Activated naive CD8-positive, alpha-beta T cell treated with anti-CD3 and anti-CD28 coated beads for 36 hours (primary cell): ENCODE measurements at regions not wholly inside any gene's neighbourhood (a gene's known extent, or its start where the extent isn't known, plus 50 kb on each side); places are given as distances from the start of the nearest gene placed in this dataset.
"Not testable (repeated sequence)": the region's sequence is repeated elsewhere in the genome, so short reads cannot be mapped to it uniquely, and the experiment has no call there.

ENCODE experiments used
- DNase-seq: peaks from one replicate; pipeline ENCODE4 v3.0.0; 2021
- H3K27ac Mint-ChIP-seq: one replicate; pipeline ENCODE4 v1.8.0; 2022; ENCODE audit warnings: mild to moderate bottlenecking, moderate library complexity, mixed read lengths
- H3K27me3 Mint-ChIP-seq: one replicate; pipeline ENCODE4 v1.8.0; 2022; ENCODE audit warnings: mild to moderate bottlenecking, mixed read lengths
- H3K36me3 Mint-ChIP-seq: one replicate; pipeline ENCODE4 v1.8.0; 2021; ENCODE audit warnings: mild to moderate bottlenecking, mixed read lengths
- H3K4me1 Mint-ChIP-seq: one replicate; pipeline ENCODE4 v1.8.0; 2021; ENCODE audit warnings: mixed read lengths
- H3K4me3 Mint-ChIP-seq: one replicate; pipeline ENCODE4 v1.8.0; 2022; ENCODE audit warnings: mild to moderate bottlenecking, moderate library complexity, mixed read lengths
- H3K9me3 Mint-ChIP-seq: one replicate; pipeline ENCODE4 v1.8.0; 2022; ENCODE audit warnings: mixed read lengths

DNA sequence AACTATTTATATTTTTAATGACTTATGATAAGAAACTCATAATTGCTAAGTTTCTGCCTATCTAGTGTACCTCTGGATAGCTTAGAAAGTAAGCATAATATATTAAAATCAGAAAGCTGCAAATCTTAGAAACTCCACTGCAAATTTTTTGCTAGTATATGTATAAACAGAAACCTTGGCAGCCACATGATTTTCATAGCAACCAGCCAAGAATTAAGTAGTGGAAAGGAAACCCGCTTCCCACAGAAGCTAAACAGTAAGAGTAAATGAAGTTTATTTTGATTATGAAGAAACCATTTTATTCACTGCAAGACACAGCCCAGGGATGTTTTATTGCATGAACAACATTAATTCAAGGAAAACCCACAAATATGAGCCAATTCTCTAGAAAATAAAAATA lies 872.5 kb upstream of the ADGRL3 start:
- no peaks in the 10 kb centered on the region for H3K27me3 Mint-ChIP-seq

DNA sequence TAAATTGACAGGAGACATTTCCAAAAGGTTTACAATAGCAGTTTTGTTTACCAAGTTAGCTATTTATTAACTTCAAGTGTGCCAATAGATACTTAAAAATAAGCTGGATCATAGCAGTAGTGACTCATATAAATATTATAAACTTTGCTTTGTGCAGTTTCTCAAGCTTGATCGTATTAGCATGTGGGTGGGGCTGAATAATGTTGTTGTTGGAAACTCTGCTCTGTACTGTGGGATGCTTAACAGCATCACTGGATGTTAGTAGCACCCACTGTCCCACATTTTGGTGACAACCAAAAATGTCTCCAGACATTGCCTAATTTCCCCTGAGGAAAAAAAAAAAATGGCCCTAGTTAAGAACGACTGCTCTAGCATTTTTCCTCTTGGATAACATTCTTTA lies 855.2 kb upstream of the ADGRL3 start:
- no peak for DNase-seq
- no peak overlapping the region for H3K27ac Mint-ChIP-seq

More for the DNA sequence above, 872.5 kb upstream of the ADGRL3 start:
- Mint-ChIP-seq H3K27ac (no peak overlapping the region), H3K36me3 (no peaks in the 10 kb centered on the region), H3K9me3 (peaks cover 2% of the 10 kb centered on the region), H3K4me1 (no peaks in the 10 kb centered on the region), H3K4me3 (no peak overlapping the region)
- DNase-seq, result no peak

DNA sequence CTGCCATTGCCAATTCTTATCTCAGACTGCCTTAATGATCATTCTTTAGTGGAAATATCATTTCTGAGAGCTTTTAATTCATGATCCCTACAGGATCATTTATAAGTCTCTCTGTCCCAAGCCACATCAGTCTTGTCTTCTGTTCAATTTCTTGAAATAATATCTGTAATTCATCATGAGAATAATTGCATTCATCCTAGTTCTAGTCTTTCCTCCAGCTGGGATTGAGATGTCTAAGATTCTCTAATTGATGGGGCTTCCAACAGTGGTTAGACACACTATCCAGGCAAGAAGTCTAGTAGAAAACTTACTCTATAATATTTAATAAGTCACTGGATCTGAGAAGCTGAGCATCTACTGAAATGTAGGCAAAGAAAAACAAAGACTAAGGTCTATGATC lies 854.7 kb upstream of the ADGRL3 start:
- no peaks in the 10 kb centered on the region for H3K27me3 Mint-ChIP-seq
- no peaks in the 10 kb centered on the region for H3K4me1 Mint-ChIP-seq
- no peak overlapping the region for H3K4me3 Mint-ChIP-seq
- H3K9me3 Mint-ChIP-seq, result peaks cover 4% of the 10 kb centered on the region
- no peak overlapping the region for H3K27ac Mint-ChIP-seq
- H3K36me3 Mint-ChIP-seq, result no peaks in the 10 kb centered on the region
- DNase-seq, result no peak

More for the DNA sequence above, 855.2 kb upstream of the ADGRL3 start:
- H3K4me1 Mint-ChIP-seq, result no peaks in the 10 kb centered on the region
- no peaks in the 10 kb centered on the region for H3K27me3 Mint-ChIP-seq
- peaks cover 4% of the 10 kb centered on the region for H3K9me3 Mint-ChIP-seq
- H3K36me3 Mint-ChIP-seq, result no peaks in the 10 kb centered on the region
- no peak overlapping the region for H3K4me3 Mint-ChIP-seq

DNA sequence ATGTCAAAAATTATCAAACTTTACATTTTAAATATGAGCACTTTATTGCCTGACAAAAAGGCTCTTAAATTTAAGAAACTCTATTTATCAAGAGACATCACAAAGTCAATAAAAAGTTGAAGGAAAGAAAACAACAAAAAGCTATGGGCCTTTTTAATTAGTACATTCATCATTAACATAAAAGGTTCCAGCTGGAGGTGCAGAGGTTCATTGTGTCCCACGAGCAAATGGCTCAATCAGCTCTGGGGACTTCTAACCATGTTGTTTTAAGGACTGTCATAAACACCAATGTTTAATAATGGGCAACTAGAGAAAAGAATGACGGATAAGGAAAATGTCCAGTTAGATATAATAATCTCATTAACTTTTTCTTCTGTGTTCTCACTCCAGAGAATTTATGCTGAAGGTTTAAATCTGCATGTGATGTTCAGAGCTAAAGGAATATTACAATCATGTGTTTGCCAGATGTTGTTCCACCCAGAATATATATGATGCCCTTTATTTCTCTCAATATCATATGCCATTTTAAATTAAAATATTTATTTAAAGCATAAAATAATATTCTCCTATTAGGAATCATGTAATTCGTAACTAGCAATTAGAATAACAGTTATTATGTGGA lies 840.3 kb upstream of the ADGRL3 start:
- Mint-ChIP-seq H3K27me3 (no peaks in the 10 kb centered on the region), H3K4me1 (no peaks in the 10 kb centered on the region), H3K36me3 (no peaks in the 10 kb centered on the region), H3K9me3 (peaks cover 8% of the 10 kb centered on the region), H3K27ac (no peak overlapping the region), H3K4me3 (no peak overlapping the region)
- DNase-seq, result no peak

DNA sequence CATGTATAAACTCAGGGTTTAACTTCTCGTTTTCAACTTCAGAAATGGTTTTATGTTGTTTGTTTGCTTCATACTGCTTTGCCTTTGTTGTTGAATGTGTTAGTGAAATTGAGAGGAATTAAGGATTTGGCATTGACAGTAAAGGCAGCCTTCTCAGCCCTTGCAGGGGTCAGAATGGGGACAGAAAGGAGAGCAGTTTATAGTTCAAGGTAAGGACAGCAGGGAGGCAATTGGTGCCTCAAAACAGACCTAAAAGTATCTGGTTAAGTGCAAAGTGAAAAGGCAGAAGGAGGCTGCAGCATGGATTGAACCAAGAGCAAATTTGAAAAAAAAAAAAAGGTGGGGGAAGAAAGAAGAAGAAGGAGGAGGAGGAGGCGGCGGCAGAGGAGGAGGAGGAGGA lies 835.0 kb upstream of the ADGRL3 start:
- Mint-ChIP-seq H3K36me3 (no peaks in the 10 kb centered on the region), H3K27me3 (no peaks in the 10 kb centered on the region), H3K27ac (no peak overlapping the region), H3K4me3 (no peak overlapping the region), H3K4me1 (no peaks in the 10 kb centered on the region), H3K9me3 (peaks cover 11% of the 10 kb centered on the region)
- no peak for DNase-seq

DNA sequence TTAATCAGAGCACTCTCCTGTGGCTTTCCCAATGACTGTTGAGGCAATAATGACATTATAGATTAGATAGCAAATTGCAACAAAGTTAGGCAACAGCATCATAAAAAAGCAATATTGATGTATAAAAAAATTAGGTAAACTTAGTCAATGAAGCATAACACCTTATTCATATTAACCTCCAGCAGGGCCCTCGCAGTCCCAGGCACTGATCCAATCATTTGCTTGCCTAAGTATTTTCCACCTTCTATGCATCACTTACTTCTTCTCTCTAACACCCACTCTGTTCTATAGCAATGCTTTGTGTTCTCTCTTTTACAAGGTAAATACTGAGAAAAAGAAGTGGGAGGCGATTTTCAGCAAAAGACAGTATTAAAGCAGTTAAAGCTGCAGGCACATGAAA lies 833.5 kb upstream of the ADGRL3 start:
- Mint-ChIP-seq H3K9me3 (peaks cover 9% of the 10 kb centered on the region), H3K36me3 (no peaks in the 10 kb centered on the region), H3K4me1 (no peaks in the 10 kb centered on the region), H3K4me3 (no peak overlapping the region), H3K27me3 (no peaks in the 10 kb centered on the region), H3K27ac (no peak overlapping the region)
- no peak for DNase-seq

DNA sequence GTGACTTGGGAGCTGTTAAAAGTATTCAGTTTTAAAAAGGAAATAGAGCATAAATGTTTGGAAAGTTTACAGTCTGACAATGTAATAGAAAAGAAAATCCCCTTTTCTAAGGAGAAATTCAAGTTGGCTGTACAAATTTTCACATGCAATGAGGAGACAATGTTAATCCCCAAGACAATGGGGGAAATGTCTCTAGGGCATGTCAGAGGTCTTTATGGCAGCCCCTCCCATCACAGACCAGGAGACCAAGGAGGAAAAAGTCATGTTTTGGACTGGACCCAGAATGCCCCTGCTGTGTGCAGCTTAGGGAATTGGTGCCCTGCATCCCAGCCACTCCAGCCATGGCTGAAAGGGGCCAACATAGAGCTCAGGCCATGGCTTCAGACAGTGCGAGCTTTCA lies 831.1 kb upstream of the ADGRL3 start:
- DNase-seq, result no peak

DNA sequence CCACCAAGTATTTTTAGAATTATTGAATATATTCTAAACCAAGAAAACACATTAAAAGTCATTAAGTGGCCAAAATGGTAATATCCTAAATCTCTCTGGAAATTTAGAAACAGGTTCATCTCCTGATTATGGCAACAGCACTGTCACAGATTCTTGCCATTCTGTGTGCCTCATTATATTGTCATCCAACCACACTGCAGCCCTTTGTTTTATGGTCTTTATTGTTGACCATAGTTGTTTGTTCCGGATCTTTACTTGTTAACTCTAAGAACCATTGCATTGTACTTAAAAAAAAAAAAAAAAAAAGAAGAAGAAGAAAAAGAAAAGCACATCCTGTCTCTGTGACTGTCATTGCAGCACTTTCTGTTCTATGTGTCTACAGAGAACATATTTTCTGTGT lies 822.1 kb upstream of the ADGRL3 start:
- no peaks in the 10 kb centered on the region for H3K27me3 Mint-ChIP-seq
- no peak overlapping the region for H3K27ac Mint-ChIP-seq
- H3K36me3 Mint-ChIP-seq, result no peaks in the 10 kb centered on the region
- no peak for DNase-seq
- no peak overlapping the region for H3K4me3 Mint-ChIP-seq
- no peaks in the 10 kb centered on the region for H3K4me1 Mint-ChIP-seq
- peaks cover 6% of the 10 kb centered on the region for H3K9me3 Mint-ChIP-seq

More for the DNA sequence above, 831.1 kb upstream of the ADGRL3 start:
- Mint-ChIP-seq H3K4me1 (no peaks in the 10 kb centered on the region), H3K4me3 (no peak overlapping the region), H3K27me3 (no peaks in the 10 kb centered on the region), H3K27ac (no peak overlapping the region), H3K36me3 (no peaks in the 10 kb centered on the region), H3K9me3 (peaks cover 9% of the 10 kb centered on the region)

DNA sequence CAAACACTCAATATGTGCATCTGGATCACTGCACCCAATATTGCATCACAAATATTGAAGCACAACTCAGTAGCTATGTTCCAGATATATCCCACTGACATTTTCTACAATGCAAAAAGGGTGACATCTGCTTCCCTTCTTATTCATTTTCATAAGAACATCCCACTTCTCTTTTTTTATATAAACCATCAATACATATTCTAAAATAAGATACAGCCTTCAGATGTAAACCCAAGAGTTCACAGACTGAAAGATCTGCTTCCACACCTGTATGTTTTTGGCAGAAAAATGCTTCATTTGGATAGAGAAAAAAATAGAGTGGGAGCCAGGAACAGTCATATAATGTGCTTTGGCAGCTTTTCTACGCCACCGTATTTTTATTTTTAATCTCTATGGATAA lies 815.6 kb upstream of the ADGRL3 start:
- no peak for DNase-seq
- no peaks in the 10 kb centered on the region for H3K27me3 Mint-ChIP-seq
- H3K27ac Mint-ChIP-seq, result no peak overlapping the region
- peaks cover 20% of the 10 kb centered on the region for H3K9me3 Mint-ChIP-seq
- H3K4me1 Mint-ChIP-seq, result no peaks in the 10 kb centered on the region
- H3K4me3 Mint-ChIP-seq, result no peak overlapping the region
- H3K36me3 Mint-ChIP-seq, result no peaks in the 10 kb centered on the region

DNA sequence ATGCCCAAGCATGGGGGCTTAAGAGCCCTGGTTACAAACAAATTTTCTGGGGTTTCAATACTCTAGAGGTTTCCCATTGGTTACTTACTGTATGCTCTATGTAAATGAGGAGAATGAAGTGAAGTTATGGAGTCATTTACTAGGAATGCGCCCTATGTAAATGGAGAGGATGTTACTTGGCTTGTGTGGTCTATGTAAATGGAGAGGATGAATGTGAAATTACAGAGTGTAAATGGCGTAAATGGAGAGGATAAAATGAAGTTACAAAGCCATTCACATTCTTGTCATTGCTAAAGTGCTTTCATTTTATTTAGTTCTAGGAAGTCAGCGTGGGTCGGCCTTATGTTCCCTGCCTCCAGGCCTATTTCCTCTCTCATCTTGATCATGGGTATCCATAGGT lies 810.5 kb upstream of the ADGRL3 start:
- no peak for DNase-seq
- Mint-ChIP-seq H3K36me3 (no peaks in the 10 kb centered on the region), H3K27ac (no peak overlapping the region), H3K4me3 (no peak overlapping the region), H3K9me3 (peaks cover 16% of the 10 kb centered on the region), H3K27me3 (no peaks in the 10 kb centered on the region), H3K4me1 (no peaks in the 10 kb centered on the region)

DNA sequence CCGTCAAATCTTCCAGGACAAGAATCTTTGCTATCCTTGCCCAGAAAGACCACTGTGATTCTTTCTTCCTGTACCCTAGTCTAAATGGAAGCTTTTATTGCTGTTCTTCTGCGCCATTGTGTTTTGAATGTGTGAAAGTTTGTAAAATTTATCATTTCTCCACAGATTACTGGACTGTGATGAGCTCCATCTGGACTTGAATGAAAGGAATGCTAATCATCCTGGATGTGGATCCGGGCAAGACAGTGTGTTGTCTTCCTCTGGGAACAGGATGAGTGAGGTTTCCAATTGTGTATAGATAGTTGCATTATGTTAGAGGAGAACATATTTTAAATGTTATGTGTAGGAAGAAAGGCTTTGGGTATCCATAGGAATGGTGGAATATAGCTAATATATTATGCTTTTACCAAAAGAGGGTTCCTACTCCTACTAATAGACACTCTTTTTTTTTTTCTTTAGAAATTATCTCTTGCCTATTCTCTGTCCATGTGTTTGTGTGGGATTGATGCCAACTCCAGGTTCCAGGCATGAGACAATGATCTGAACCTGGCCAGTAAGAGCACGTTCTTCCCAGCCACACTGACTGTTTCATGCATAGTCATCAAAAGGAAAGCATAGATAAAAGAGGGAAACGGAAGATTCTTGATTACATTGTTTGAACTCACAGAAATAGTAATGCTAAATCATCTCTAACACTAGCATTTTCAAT lies 803.6 kb upstream of the ADGRL3 start:
- H3K36me3 Mint-ChIP-seq, result no peaks in the 10 kb centered on the region
- DNase-seq, result no peak
- H3K27ac Mint-ChIP-seq, result no peak overlapping the region
- H3K9me3 Mint-ChIP-seq, result peaks cover 14% of the 10 kb centered on the region
- no peaks in the 10 kb centered on the region for H3K27me3 Mint-ChIP-seq
- no peak overlapping the region for H3K4me3 Mint-ChIP-seq
- H3K4me1 Mint-ChIP-seq, result no peaks in the 10 kb centered on the region

DNA sequence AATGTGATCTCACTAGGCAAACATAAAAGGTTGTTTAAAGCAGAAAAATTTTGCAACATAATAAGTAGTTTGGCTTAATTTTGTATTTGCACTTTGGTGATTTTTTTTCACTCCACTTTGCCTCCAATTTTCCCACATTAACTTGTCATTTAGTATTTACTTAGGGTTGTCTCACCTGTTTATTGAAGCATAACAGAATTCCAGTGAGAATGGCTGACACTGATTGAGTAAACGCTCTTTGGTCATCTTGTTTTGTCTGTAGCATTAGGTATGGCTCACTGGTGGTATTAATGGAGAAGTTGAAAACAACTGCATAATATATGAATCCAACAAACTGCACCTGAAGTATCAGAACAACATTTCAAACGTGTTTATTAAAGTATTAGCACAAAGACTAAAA lies 799.5 kb upstream of the ADGRL3 start:
- H3K27ac Mint-ChIP-seq, result no peak overlapping the region
- H3K9me3 Mint-ChIP-seq, result peaks cover 14% of the 10 kb centered on the region
- no peaks in the 10 kb centered on the region for H3K4me1 Mint-ChIP-seq
- H3K36me3 Mint-ChIP-seq, result no peaks in the 10 kb centered on the region
- H3K27me3 Mint-ChIP-seq, result no peaks in the 10 kb centered on the region
- no peak overlapping the region for H3K4me3 Mint-ChIP-seq
- DNase-seq, result no peak

DNA sequence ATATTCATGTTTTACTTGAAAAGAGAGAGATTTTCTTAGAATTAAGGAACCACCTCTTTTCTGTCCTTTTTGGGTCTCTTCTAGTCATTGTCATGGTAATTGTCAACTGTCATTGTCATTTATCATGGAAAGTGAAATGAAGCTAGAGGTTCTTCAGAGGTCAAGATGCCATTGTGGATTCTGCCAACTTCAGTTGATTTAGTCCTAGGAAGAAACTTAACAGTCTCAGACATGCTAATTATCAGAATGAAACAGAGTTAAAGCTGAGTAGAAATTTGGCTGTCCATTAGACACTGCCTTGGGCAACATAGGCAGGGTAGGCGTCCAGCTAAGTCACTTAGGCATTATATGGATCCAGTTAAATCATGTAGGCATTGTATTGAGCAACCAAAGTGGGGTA lies 796.1 kb upstream of the ADGRL3 start:
- no peak for DNase-seq
- Mint-ChIP-seq H3K27me3 (no peaks in the 10 kb centered on the region), H3K4me1 (no peaks in the 10 kb centered on the region), H3K9me3 (peaks cover 13% of the 10 kb centered on the region), H3K36me3 (no peaks in the 10 kb centered on the region), H3K4me3 (no peak overlapping the region), H3K27ac (no peak overlapping the region)

DNA sequence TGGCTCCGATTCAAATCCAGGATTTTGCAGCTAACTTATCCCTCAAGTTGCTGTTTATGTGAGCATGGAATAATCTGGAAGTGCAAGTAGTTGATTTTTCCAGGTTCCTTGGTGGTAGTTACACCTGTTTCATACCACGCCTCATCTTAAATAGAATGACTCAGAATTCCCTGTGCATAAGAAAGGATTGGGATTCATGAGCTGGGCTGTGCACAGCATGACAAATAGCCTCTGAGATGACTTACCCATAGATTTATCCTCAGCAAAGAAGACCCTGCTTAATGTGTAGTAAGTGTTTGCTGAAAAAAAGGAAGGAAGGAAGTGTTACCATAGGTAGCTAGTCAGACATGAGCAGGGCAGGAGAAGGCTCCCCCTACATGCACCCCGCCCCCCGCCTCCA lies 777.7 kb upstream of the ADGRL3 start:
- no peaks in the 10 kb centered on the region for H3K27me3 Mint-ChIP-seq
- H3K4me3 Mint-ChIP-seq, result no peak overlapping the region
- H3K4me1 Mint-ChIP-seq, result no peaks in the 10 kb centered on the region
- peaks cover 7% of the 10 kb centered on the region for H3K9me3 Mint-ChIP-seq
- H3K36me3 Mint-ChIP-seq, result no peaks in the 10 kb centered on the region
- no peak for DNase-seq
- no peak overlapping the region for H3K27ac Mint-ChIP-seq

DNA sequence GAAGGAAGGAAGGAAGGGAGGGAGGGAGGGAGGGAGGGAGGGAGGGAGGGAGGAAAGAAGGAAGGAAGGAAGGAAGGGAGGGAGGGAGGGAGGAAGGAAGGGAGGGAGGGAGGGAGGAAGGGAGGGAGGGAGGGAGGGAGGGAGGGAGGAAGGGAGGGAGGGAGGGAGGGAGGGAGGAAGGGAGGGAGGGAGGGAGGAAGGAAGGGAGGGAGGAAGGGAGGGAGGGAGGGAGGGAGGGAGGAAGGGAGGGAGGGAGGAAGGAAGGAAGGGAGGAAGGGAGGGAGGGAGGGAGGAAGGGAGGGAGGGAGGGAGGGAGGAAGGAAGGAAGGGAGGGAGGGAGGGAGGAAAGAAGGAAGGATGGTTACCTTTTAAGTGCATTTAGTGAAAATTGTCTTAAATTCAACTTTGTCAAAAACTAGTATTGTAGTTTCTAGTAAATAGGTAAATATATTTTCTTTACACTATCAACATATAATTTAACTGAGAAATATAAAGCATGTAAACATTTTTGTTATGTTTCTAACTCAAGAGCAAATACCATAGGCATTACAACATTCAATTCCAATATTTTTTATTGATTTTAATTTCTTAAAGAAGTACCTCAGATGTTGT lies 776.4 kb upstream of the ADGRL3 start:
- not testable (repeated sequence) for H3K4me3 Mint-ChIP-seq, DNase-seq, H3K27me3 Mint-ChIP-seq, H3K4me1 Mint-ChIP-seq, H3K9me3 Mint-ChIP-seq, H3K36me3 Mint-ChIP-seq, H3K27ac Mint-ChIP-seq

DNA sequence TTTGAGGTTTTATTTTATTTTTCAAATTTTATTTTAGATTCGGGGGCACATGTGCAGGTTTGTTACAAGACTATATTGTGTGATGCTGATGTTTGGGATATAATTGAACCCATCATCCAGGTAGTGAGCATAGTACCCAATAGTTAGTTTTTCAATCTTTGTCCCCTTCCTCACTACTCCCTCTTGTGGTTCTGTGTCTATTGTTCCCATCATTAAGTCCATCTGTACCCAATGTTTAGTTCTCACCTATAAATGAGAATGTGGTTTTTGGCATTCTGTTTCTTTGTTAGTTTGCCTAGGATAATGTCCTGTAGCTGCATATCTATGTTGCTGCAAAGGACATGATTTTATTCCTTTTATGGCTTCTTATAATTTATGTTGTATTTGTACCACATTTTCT lies 767.2 kb upstream of the ADGRL3 start:
- H3K4me3 Mint-ChIP-seq, result no peak overlapping the region
- H3K4me1 Mint-ChIP-seq, result no peaks in the 10 kb centered on the region
- no peak overlapping the region for H3K27ac Mint-ChIP-seq
- peaks cover 11% of the 10 kb centered on the region for H3K9me3 Mint-ChIP-seq
- no peak for DNase-seq
- no peaks in the 10 kb centered on the region for H3K27me3 Mint-ChIP-seq
- H3K36me3 Mint-ChIP-seq, result no peaks in the 10 kb centered on the region
